Keratinocyte (primary cell): ENCODE measurements at regions not wholly inside any gene's neighbourhood (a gene's known extent, or its start where the extent isn't known, plus 50 kb on each side); places are given as distances from the start of the nearest gene placed in this dataset.

Source experiments
- DNase-seq: peaks from one replicate; pipeline ENCODE4 v3.0.0-alpha.2; 2011; ENCODE audit warnings: low read depth, missing footprints, low spot score
- FAIRE-seq: peaks from 2 replicates; lab custom pipeline; 2011; peaks lifted over from hg19 to GRCh38; lab: Jason Lieb, UNC
- H2AFZ ChIP-seq: 2 replicates; pipeline ENCODE4 v1.6.0; 2012; ENCODE audit warnings: low read length, control low read depth, inconsistent platforms; ENCODE audit not compliant: control insufficient read depth
- H3K27ac ChIP-seq: 2 replicates; pipeline ENCODE4 v1.5.1; 2011; ENCODE audit warnings: low read length; ENCODE audit not compliant: control insufficient read depth, insufficient read depth
- H3K27me3 ChIP-seq: 3 replicates; pipeline ENCODE4 v1.6.0; 2011; ENCODE audit warnings: low read length; ENCODE audit not compliant: control insufficient read depth, insufficient read depth; ENCODE audit errors: extremely low read depth
- H3K36me3 ChIP-seq, 2 experiments: 2 replicates in 1 of 2; 3 replicates in 1 of 2; pipeline ENCODE4 v1.5.1; 2011; ENCODE audit warnings: low read length in 2 of 2, mild to moderate bottlenecking in 1 of 2; ENCODE audit not compliant: control insufficient read depth in 2 of 2, insufficient read depth in 2 of 2; ENCODE audit errors: extremely low read depth in 1 of 2
- H3K4me1 ChIP-seq: 3 replicates; pipeline ENCODE4 v1.5.1; 2011; ENCODE audit warnings: low read length; ENCODE audit not compliant: control insufficient read depth, insufficient read depth; ENCODE audit errors: extremely low read depth
- H3K4me2 ChIP-seq: 3 replicates; pipeline ENCODE4 v1.6.0; 2011; ENCODE audit warnings: low read depth, low read length; ENCODE audit not compliant: control insufficient read depth, insufficient read depth; ENCODE audit errors: extremely low read depth
- H3K4me3 ChIP-seq, 3 experiments: fragments of 200-600 bp in 1 of 3; sonication (generic) in 1 of 3; 2 replicates in 2 of 3; 3 replicates in 1 of 3; pipeline ENCODE4 v1.5.1; 2011 to 2016; ENCODE audit warnings: low read length in 3 of 3, mild to moderate bottlenecking in 3 of 3, control low read depth in 2 of 3, inconsistent platforms in 1 of 3, low read depth in 1 of 3, mixed read lengths in 1 of 3, mixed run types in 1 of 3, moderate library complexity in 1 of 3; ENCODE audit not compliant: control insufficient read depth in 2 of 3, insufficient read depth in 2 of 3; ENCODE audit errors: extremely low read depth in 1 of 3
- H3K79me2 ChIP-seq: 2 replicates; pipeline ENCODE4 v1.6.0; 2012; ENCODE audit warnings: low read length; ENCODE audit not compliant: control insufficient read depth, insufficient read depth
- H3K9ac ChIP-seq: 3 replicates; pipeline ENCODE4 v1.6.0; 2011; ENCODE audit warnings: low read length; ENCODE audit not compliant: control insufficient read depth, insufficient read depth; ENCODE audit errors: extremely low read depth
- H3K9me1 ChIP-seq: 3 replicates; pipeline ENCODE4 v1.6.0; 2011; ENCODE audit warnings: low read length; ENCODE audit not compliant: control insufficient read depth, insufficient read depth; ENCODE audit errors: extremely low read depth
- H3K9me3 ChIP-seq: 2 replicates; pipeline ENCODE4 v1.5.1; 2012; ENCODE audit warnings: low read depth, low read length; ENCODE audit not compliant: control insufficient read depth
- H4K20me1 ChIP-seq: 3 replicates; pipeline ENCODE4 v1.6.0; 2011; ENCODE audit warnings: low read length; ENCODE audit not compliant: control insufficient read depth, insufficient read depth; ENCODE audit errors: extremely low read depth
- CTCF ChIP-seq, 3 experiments: IDR thresholded peaks in 1 of 3; conservative IDR thresholded peaks in 1 of 3; optimal IDR thresholded peaks in 1 of 3; 2 replicates in 2 of 3; 3 replicates in 1 of 3; pipeline versions ENCODE3 to v1.5.1; 2011; ENCODE audit warnings: low read length in 3 of 3, mild to moderate bottlenecking in 3 of 3, moderate library complexity in 2 of 3, control low read depth in 1 of 3, inconsistent platforms in 1 of 3; ENCODE audit not compliant: insufficient read depth in 2 of 3; ENCODE audit errors: extremely low read depth in 1 of 3
- EZH2 ChIP-seq: IDR thresholded peaks from one replicate; pipeline ENCODE4 v1.6.1; 2012; ENCODE audit warnings: inconsistent platforms, mild to moderate bottlenecking, low read length, moderate library complexity
- dilution Hi-C: fragments of 300-500 bp; cut with MboI; formaldehyde crosslinking; loops from one replicate; pipeline ENCODE4 v1.7.0; 2020; ENCODE audit warnings: low sequenced_read_pairs; ENCODE audit not compliant: extremely low pct_ligation_motif_present

DNA sequence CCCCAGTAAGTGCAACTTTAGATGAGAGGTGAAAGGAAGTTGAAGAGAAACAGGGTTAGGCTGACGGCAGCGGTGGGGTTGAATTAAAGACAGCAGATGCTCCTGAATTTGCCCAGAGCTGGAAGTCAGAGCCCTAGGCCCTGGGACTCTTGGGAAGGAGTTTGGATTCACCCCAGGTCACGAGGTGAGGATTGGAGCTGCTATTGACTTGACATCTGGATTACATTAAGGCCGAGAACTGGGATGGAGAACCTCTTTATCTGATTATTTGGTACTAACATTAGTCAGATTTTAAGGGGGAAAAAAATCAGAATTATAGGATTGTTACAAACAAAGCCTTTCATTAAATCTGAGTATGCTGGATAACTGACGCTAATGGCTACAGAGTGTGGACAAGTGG is 367.2 kb downstream of the ZNF536 start:
- dilution Hi-C loops = no loop called here
- H3K4me2 ChIP-seq = no peak overlapping the region
- FAIRE-seq = no peak
- no peaks in the 10 kb centered on the region for H3K79me2 ChIP-seq
- no peaks in the 10 kb centered on the region for H3K27me3 ChIP-seq
- H3K4me1 ChIP-seq = no peaks in the 10 kb centered on the region
- TF ChIP-seq EZH2 = no peak
- TF ChIP-seq CTCF (optimal IDR thresholded peaks at IDR 0.05 in 1 of 3, IDR thresholded peaks at IDR 0.05 in 1 of 3, conservative IDR thresholded peaks at IDR 0.05 in 1 of 3; ENCODE audit: extremely low read depth in 1 of 3, insufficient read depth in 2 of 3, low read length in 3 of 3) = no peak
- no peaks in the 10 kb centered on the region for H3K9me3 ChIP-seq
- DNase-seq = no peak
- H3K9ac ChIP-seq = no peak overlapping the region
- H4K20me1 ChIP-seq = no peaks in the 10 kb centered on the region
- H3K27ac ChIP-seq = no peak overlapping the region
- no peaks in the 10 kb centered on the region for H3K36me3 ChIP-seq
- H2AFZ ChIP-seq = no peak overlapping the region
- no peaks in the 10 kb centered on the region for H3K9me1 ChIP-seq
- no peak overlapping the region for H3K4me3 ChIP-seq

GRCh38 chr19:30738047-30738446 is 365.9 kb downstream of the ZNF536 start:
- H3K27me3 ChIP-seq = no peaks in the 10 kb centered on the region
- no peak overlapping the region for H3K9ac ChIP-seq
- no peak overlapping the region for H3K27ac ChIP-seq
- no peak for TF ChIP-seq CTCF (optimal IDR thresholded peaks at IDR 0.05 in 1 of 3, IDR thresholded peaks at IDR 0.05 in 1 of 3, conservative IDR thresholded peaks at IDR 0.05 in 1 of 3; ENCODE audit: extremely low read depth in 1 of 3, insufficient read depth in 2 of 3, low read length in 3 of 3)
- no peak for TF ChIP-seq EZH2
- H4K20me1 ChIP-seq = no peaks in the 10 kb centered on the region
- dilution Hi-C loops = no loop called here
- DNase-seq (no peak), FAIRE-seq (no peak)
- no peaks in the 10 kb centered on the region for H3K9me1 ChIP-seq
- no peaks in the 10 kb centered on the region for H3K4me1 ChIP-seq
- H3K36me3 ChIP-seq = no peaks in the 10 kb centered on the region
- no peaks in the 10 kb centered on the region for H3K79me2 ChIP-seq
- no peak overlapping the region for H3K4me3 ChIP-seq
- no peaks in the 10 kb centered on the region for H3K9me3 ChIP-seq
- H2AFZ ChIP-seq = no peak overlapping the region
- no peak overlapping the region for H3K4me2 ChIP-seq
